Activated T-cell treated with anti-CD3 and anti-CD28 coated beads, Interleukin-2, amount 50 U/mL, for 4 hours (primary cell): ENCODE measurements at regions not wholly inside any gene's neighbourhood (a gene's known extent, or its start where the extent isn't known, plus 50 kb on each side); places are given as distances from the start of the nearest gene placed in this dataset.
"Not testable (repeated sequence)": the region's sequence is repeated elsewhere in the genome, so short reads cannot be mapped to it uniquely, and the experiment has no call there.

Experiments
- ATAC-seq, 2 donors: fragments of 200-7000 bp; cut with Tn5 transposase; one replicate each; pipeline ENCODE4 v1.10.0; 2021
- DNase-seq: peaks from one replicate; pipeline ENCODE4 v3.0.0-alpha.2; 2020
- H3K27me3 Mint-ChIP-seq: one replicate; pipeline ENCODE4 v1.8.0; 2021; ENCODE audit warnings: low read depth, mixed read lengths
- H3K36me3 Mint-ChIP-seq: one replicate; pipeline ENCODE4 v1.8.0; 2022; ENCODE audit warnings: mixed read lengths; ENCODE audit not compliant: insufficient read depth
- H3K4me1 Mint-ChIP-seq: one replicate; pipeline ENCODE4 v1.8.0; 2021; ENCODE audit warnings: low read depth, mixed read lengths
- H3K4me3 Mint-ChIP-seq: one replicate; pipeline ENCODE4 v1.8.0; 2021; ENCODE audit warnings: mild to moderate bottlenecking, moderate library complexity, mixed read lengths
- H3K9me3 Mint-ChIP-seq: one replicate; pipeline ENCODE4 v1.8.0; 2021; ENCODE audit warnings: mixed read lengths

GRCh38 chr2:16060125-16060935, 120.0 kb downstream of the MYCN start:
- H3K4me1 Mint-ChIP-seq, result no peaks in the 10 kb centered on the region
- peaks cover 7% of the 10 kb centered on the region for H3K9me3 Mint-ChIP-seq
- ATAC-seq (no peak), DNase-seq (no peak)
- H3K36me3 Mint-ChIP-seq, result no peaks in the 10 kb centered on the region
- H3K4me3 Mint-ChIP-seq, result no peak overlapping the region
- H3K27me3 Mint-ChIP-seq, result no peaks in the 10 kb centered on the region

- ATAC-seq (no peak), DNase-seq (no peak)
- H3K27me3 Mint-ChIP-seq, result no peaks in the 10 kb centered on the region
- H3K4me3 Mint-ChIP-seq, result no peak overlapping the region
- H3K4me1 Mint-ChIP-seq, result no peaks in the 10 kb centered on the region
- peaks cover 7% of the 10 kb centered on the region for H3K9me3 Mint-ChIP-seq
- H3K36me3 Mint-ChIP-seq, result no peaks in the 10 kb centered on the region
Measured at GRCh38 chr2:16059393-16060016, 119.2 kb downstream of the MYCN start.

- Mint-ChIP-seq H3K4me1 (no peaks in the 10 kb centered on the region), H3K27me3 (no peaks in the 10 kb centered on the region), H3K4me3 (no peak overlapping the region), H3K36me3 (no peaks in the 10 kb centered on the region), H3K9me3 (peaks cover 2% of the 10 kb centered on the region)
- ATAC-seq, result no peak
- DNase-seq, result no peak
Measured at GRCh38 chr2:16058747-16059358, 118.5 kb downstream of the MYCN start.

- Mint-ChIP-seq H3K27me3 (no peaks in the 10 kb centered on the region), H3K4me1 (no peaks in the 10 kb centered on the region), H3K4me3 (no peak overlapping the region), H3K36me3 (no peaks in the 10 kb centered on the region), H3K9me3 (no peaks in the 10 kb centered on the region)
- ATAC-seq, result no peak
- DNase-seq, result no peak
Measured at GRCh38 chr2:16058256-16058655, 117.9 kb downstream of the MYCN start.

- Mint-ChIP-seq H3K27me3 (no peaks in the 10 kb centered on the region), H3K36me3 (no peaks in the 10 kb centered on the region), H3K4me1 (no peaks in the 10 kb centered on the region), H3K4me3 (no peak overlapping the region), H3K9me3 (no peaks in the 10 kb centered on the region)
- no peak for ATAC-seq
- no peak for DNase-seq
Measured at GRCh38 chr2:16057661-16058060, 117.3 kb downstream of the MYCN start.

GRCh38 chr2:16055848-16056580, 115.7 kb downstream of the MYCN start:
- Mint-ChIP-seq H3K9me3 (no peaks in the 10 kb centered on the region), H3K4me1 (no peaks in the 10 kb centered on the region), H3K4me3 (no peak overlapping the region), H3K36me3 (no peaks in the 10 kb centered on the region), H3K27me3 (no peaks in the 10 kb centered on the region)
- no peak for DNase-seq
- peak in 1 of 2 donors; percentile 30 for ATAC-seq

GRCh38 chr2:16053437-16054257, 113.3 kb downstream of the MYCN start:
- Mint-ChIP-seq H3K9me3 (no peaks in the 10 kb centered on the region), H3K4me1 (no peaks in the 10 kb centered on the region), H3K36me3 (no peaks in the 10 kb centered on the region), H3K27me3 (no peaks in the 10 kb centered on the region), H3K4me3 (no peak overlapping the region)
- ATAC-seq (no peak), DNase-seq (no peak)

GRCh38 chr2:16052571-16053052, 112.3 kb downstream of the MYCN start:
- ATAC-seq, H3K36me3 Mint-ChIP-seq, H3K9me3 Mint-ChIP-seq, H3K4me1 Mint-ChIP-seq, H3K4me3 Mint-ChIP-seq, DNase-seq, H3K27me3 Mint-ChIP-seq: not testable (repeated sequence)

GRCh38 chr2:16051841-16052564, 111.7 kb downstream of the MYCN start:
- no peaks in the 10 kb centered on the region for H3K9me3 Mint-ChIP-seq
- no peaks in the 10 kb centered on the region for H3K36me3 Mint-ChIP-seq

GRCh38 chr2:16050908-16051489, 110.6 kb downstream of the MYCN start:
- no peaks in the 10 kb centered on the region for H3K27me3 Mint-ChIP-seq
- ATAC-seq, result no peak
- H3K9me3 Mint-ChIP-seq, result no peaks in the 10 kb centered on the region
- H3K4me3 Mint-ChIP-seq, result no peak overlapping the region
- H3K4me1 Mint-ChIP-seq, result no peaks in the 10 kb centered on the region
- DNase-seq, result no peak
- no peaks in the 10 kb centered on the region for H3K36me3 Mint-ChIP-seq

More at GRCh38 chr2:16051841-16052564, 111.7 kb downstream of the MYCN start:
- Mint-ChIP-seq H3K4me3 (no peak overlapping the region), H3K4me1 (no peaks in the 10 kb centered on the region), H3K27me3 (no peaks in the 10 kb centered on the region)
- ATAC-seq (no peak), DNase-seq (no peak)

GRCh38 chr2:16050261-16050907, 110.0 kb downstream of the MYCN start:
- Mint-ChIP-seq H3K36me3 (no peaks in the 10 kb centered on the region), H3K4me1 (no peaks in the 10 kb centered on the region), H3K4me3 (no peak overlapping the region), H3K27me3 (no peaks in the 10 kb centered on the region), H3K9me3 (no peaks in the 10 kb centered on the region)
- DNase-seq (no peak), ATAC-seq (no peak)

GRCh38 chr2:16049406-16049805, 109.1 kb downstream of the MYCN start:
- no peaks in the 10 kb centered on the region for H3K27me3 Mint-ChIP-seq
- no peaks in the 10 kb centered on the region for H3K9me3 Mint-ChIP-seq
- H3K36me3 Mint-ChIP-seq, result no peaks in the 10 kb centered on the region
- H3K4me1 Mint-ChIP-seq, result no peaks in the 10 kb centered on the region
- DNase-seq (no peak), ATAC-seq (no peak)
- no peak overlapping the region for H3K4me3 Mint-ChIP-seq
